H1 (cell line): ENCODE measurements at regions not wholly inside any gene's neighbourhood (a gene's known extent, or its start where the extent isn't known, plus 50 kb on each side); places are given as distances from the start of the nearest gene placed in this dataset.
"Not testable (repeated sequence)": the region's sequence is repeated elsewhere in the genome, so short reads cannot be mapped to it uniquely, and the experiment has no call there.

Experiments
- CTCF ChIA-PET: fragments of 300-600 bp; sonication (Branson Sonifier 250); formaldehyde crosslinking; loops from one replicate; lab custom pipeline; 2021; ENCODE audit not compliant: partially characterized antibody; lab: Charles Lee
- POLR2A ChIA-PET: fragments of 300-600 bp; sonication (Branson Sonifier 250); formaldehyde crosslinking; loops from one replicate; lab custom pipeline; 2021; ENCODE audit warnings: inconsistent platforms; ENCODE audit not compliant: partially characterized antibody; lab: Charles Lee
- DNase-seq, 2 experiments: peaks; one replicate each; pipeline versions ENCODE4 v3.0.0 to v3.0.0-alpha.2; 2010 to 2022; ENCODE audit warnings: low spot score in 2 of 2, low read depth in 1 of 2, mixed read lengths in 1 of 2
- FAIRE-seq: peaks from 2 replicates; lab custom pipeline; 2011; peaks lifted over from hg19 to GRCh38; lab: Jason Lieb, UNC
- H2AFZ ChIP-seq: 2 replicates; pipeline ENCODE4 v1.8.1; 2012; ENCODE audit warnings: low read length, inconsistent platforms
- H2AK5ac ChIP-seq: 2 replicates; pipeline ENCODE4 v1.6.1; 2013; ENCODE audit warnings: low read depth, low read length
- H2BK120ac ChIP-seq: replicated peaks from 2 replicates; pipeline ENCODE3; 2013; ENCODE audit warnings: low read depth, low read length, inconsistent platforms
- H2BK12ac ChIP-seq: 2 replicates; pipeline ENCODE4 v1.6.1; 2013; ENCODE audit warnings: low read depth, low read length
- H2BK15ac ChIP-seq: 2 replicates; pipeline ENCODE4 v1.6.1; 2013; ENCODE audit warnings: low read length
- H2BK20ac ChIP-seq: 2 replicates; pipeline ENCODE4 v1.6.1; 2013; ENCODE audit warnings: low read length
- H2BK5ac ChIP-seq: 2 replicates; pipeline ENCODE4 v1.6.1; 2013; ENCODE audit warnings: low read depth, low read length
- H3K14ac ChIP-seq: 2 replicates; pipeline ENCODE4 v1.6.1; 2013; ENCODE audit warnings: inconsistent platforms; ENCODE audit not compliant: insufficient read length
- H3K18ac ChIP-seq: 2 replicates; pipeline ENCODE4 v1.6.1; 2013; ENCODE audit warnings: low read length; ENCODE audit errors: extremely low read depth
- H3K23ac ChIP-seq: 2 replicates; pipeline ENCODE4 v1.6.1; 2013; ENCODE audit warnings: inconsistent platforms; ENCODE audit not compliant: insufficient read length
- H3K23me2 ChIP-seq: 2 replicates; pipeline ENCODE4 v1.6.1; 2013; ENCODE audit warnings: low read depth, low read length
- H3K27ac ChIP-seq: 2 replicates; pipeline ENCODE4 v1.6.1; 2011; ENCODE audit warnings: low read depth, low read length, inconsistent platforms
- H3K27me3 ChIP-seq, 4 experiments: replicated peaks in 1 of 4; 1 replicate in 1 of 4; 2 replicates in 3 of 4; pipeline versions ENCODE4 v1.6.1 to v1.8.1; 2011 to 2013; ENCODE audit warnings: low read length in 3 of 4, mild to moderate bottlenecking in 3 of 4, inconsistent platforms in 2 of 4, mixed read lengths in 2 of 4, moderate library complexity in 1 of 4; ENCODE audit not compliant: control insufficient read depth in 3 of 4, insufficient read depth in 3 of 4; ENCODE audit errors: extremely low read depth in 1 of 4
- H3K36me3 ChIP-seq, 4 experiments: 2 replicates each; pipeline versions ENCODE4 v1.6.1 to v1.8.1; 2011 to 2013; ENCODE audit warnings: mild to moderate bottlenecking in 4 of 4, low read length in 3 of 4, moderate library complexity in 2 of 4, control low read depth in 1 of 4, inconsistent platforms in 1 of 4; ENCODE audit not compliant: insufficient read depth in 4 of 4, control insufficient read depth in 2 of 4
- H3K4ac ChIP-seq: replicated peaks from 2 replicates; pipeline ENCODE3; 2013; ENCODE audit warnings: low read length, low read depth, mixed read lengths, inconsistent platforms; ENCODE audit not compliant: insufficient read length
- H3K4me1 ChIP-seq, 4 experiments: replicated peaks in 1 of 4; 1 replicate in 1 of 4; 2 replicates in 3 of 4; pipeline versions ENCODE4 v1.6.1 to v1.8.1; 2011 to 2013; ENCODE audit warnings: low read length in 3 of 4, inconsistent platforms in 2 of 4, mixed read lengths in 1 of 4; ENCODE audit not compliant: insufficient read depth in 4 of 4, control insufficient read depth in 3 of 4
- H3K4me2 ChIP-seq, 2 experiments: 2 replicates each; pipeline versions ENCODE4 v1.6.1 to v1.8.1; 2011 to 2013; ENCODE audit warnings: low read depth in 2 of 2, low read length in 2 of 2, control low read depth in 1 of 2, inconsistent platforms in 1 of 2, mild to moderate bottlenecking in 1 of 2; ENCODE audit not compliant: insufficient read depth in 1 of 2
- H3K4me3 ChIP-seq, 4 experiments: fragments of 200-600, 300-600 bp in 1 of 4; sonication (generic), shearing (Covaris generic), sonication (Bioruptor Twin) in 1 of 4; 2 replicates each; pipeline versions ENCODE4 v1.5.1 to v1.8.1; 2011 to 2016; ENCODE audit warnings: low read length in 4 of 4, low read depth in 3 of 4, control low read depth in 2 of 4, inconsistent platforms in 2 of 4, mild to moderate bottlenecking in 2 of 4, mixed read lengths in 1 of 4, moderate library complexity in 1 of 4; ENCODE audit not compliant: insufficient read depth in 2 of 4; ENCODE audit errors: extremely low read depth in 1 of 4
- H3K56ac ChIP-seq: replicated peaks from 2 replicates; pipeline ENCODE3; 2013; ENCODE audit warnings: low read depth, mild to moderate bottlenecking, mixed read lengths, low read length, inconsistent platforms; ENCODE audit not compliant: insufficient read length
- H3K79me1 ChIP-seq: 2 replicates; pipeline ENCODE4 v1.6.1; 2013; ENCODE audit warnings: low read depth, low read length, control low read depth
- H3K79me2 ChIP-seq, 2 experiments: 2 replicates each; pipeline versions ENCODE4 v1.6.1 to v1.8.1; 2012 to 2013; ENCODE audit warnings: low read length in 2 of 2, mild to moderate bottlenecking in 2 of 2, inconsistent platforms in 1 of 2; ENCODE audit not compliant: insufficient read depth in 2 of 2, control insufficient read depth in 1 of 2
- H3K9ac ChIP-seq, 4 experiments: replicated peaks in 1 of 4; 1 replicate in 1 of 4; 2 replicates in 3 of 4; pipeline versions ENCODE4 v1.6.1 to v1.8.1; 2011 to 2013; ENCODE audit warnings: low read depth in 3 of 4, low read length in 3 of 4, control low read depth in 2 of 4, mild to moderate bottlenecking in 2 of 4, moderate library complexity in 2 of 4, inconsistent platforms in 1 of 4; ENCODE audit errors: extremely low read depth in 1 of 4
- H3K9me3 ChIP-seq, 2 experiments: 2 replicates each; pipeline versions ENCODE4 v1.6.1 to v1.8.1; 2012 to 2013; ENCODE audit warnings: mild to moderate bottlenecking in 2 of 2, moderate library complexity in 2 of 2, control low read depth in 1 of 2, inconsistent platforms in 1 of 2, low read depth in 1 of 2, low read length in 1 of 2, mixed read lengths in 1 of 2; ENCODE audit not compliant: insufficient read depth in 2 of 2
- H4K20me1 ChIP-seq, 2 experiments: replicated peaks in 1 of 2; 2 replicates each; pipeline versions ENCODE3 to v1.8.1; 2011 to 2013; ENCODE audit warnings: inconsistent platforms in 2 of 2, low read length in 2 of 2, mild to moderate bottlenecking in 1 of 2; ENCODE audit not compliant: insufficient read depth in 2 of 2, control insufficient read depth in 1 of 2
- H4K5ac ChIP-seq: 2 replicates; pipeline ENCODE4 v1.6.1; 2013; ENCODE audit warnings: low read length, low read depth, mixed read lengths, inconsistent platforms; ENCODE audit not compliant: insufficient read length
- H4K8ac ChIP-seq: 2 replicates; pipeline ENCODE4 v1.8.0; 2013; ENCODE audit warnings: mild to moderate bottlenecking, moderate library complexity, low read length, inconsistent platforms; ENCODE audit not compliant: insufficient read depth; ENCODE audit errors: extremely low read depth
- H4K91ac ChIP-seq: replicated peaks from 2 replicates; pipeline ENCODE3; 2013; ENCODE audit warnings: low read length, mixed read lengths, inconsistent platforms; ENCODE audit not compliant: insufficient read length
- WGBS, 2 experiments: shearing (Covaris generic) in 1 of 2; methylation state at CpG; one replicate each; pipeline versions ENCODE4 v1.1.6 to v1.1.7; 2013 to 2015; ENCODE audit warnings: low lambda C conversion rate in 2 of 2, mixed read lengths in 2 of 2, inconsistent platforms in 1 of 2, low coverage in 1 of 2, missing lambda C conversion rate in 1 of 2; ENCODE audit not compliant: insufficient replicate concordance in 2 of 2, insufficient coverage in 1 of 2, insufficient read length in 1 of 2; ENCODE audit errors: extremely low coverage in 1 of 2, missing lambda C conversion rate in 1 of 2; 5-methylcytosine and 5-hydroxymethylcytosine counted together

- H3K79me2 ChIP-seq, H3K36me3 ChIP-seq, POLR2A ChIA-PET, H3K23ac ChIP-seq, H3K4me2 ChIP-seq, H3K27me3 ChIP-seq, H2BK120ac ChIP-seq, H3K4me3 ChIP-seq, H2BK15ac ChIP-seq, H3K18ac ChIP-seq, H4K8ac ChIP-seq, H2BK20ac ChIP-seq, H3K79me1 ChIP-seq, H2AFZ ChIP-seq, H4K91ac ChIP-seq, H4K5ac ChIP-seq, H3K56ac ChIP-seq, H3K9me3 ChIP-seq, H2AK5ac ChIP-seq, H2BK12ac ChIP-seq, H4K20me1 ChIP-seq, H3K23me2 ChIP-seq, H3K9ac ChIP-seq, H3K4ac ChIP-seq, H2BK5ac ChIP-seq, H3K27ac ChIP-seq, H3K4me1 ChIP-seq, CTCF ChIA-PET, FAIRE-seq, DNase-seq, H3K14ac ChIP-seq: not testable (repeated sequence)
- WGBS, 2 experiments: 87% methylated on average over 8 of the region's 9 CpGs; no CpG with 5 or more reads in 1 of the 2 experiments
Measured at GRCh38 chr16:21348815-21349214, 70.7 kb upstream of the CRYM start.

- H3K4me3 ChIP-seq, H2BK120ac ChIP-seq, H4K91ac ChIP-seq, DNase-seq, H4K8ac ChIP-seq, H2BK12ac ChIP-seq, H2AK5ac ChIP-seq, H3K36me3 ChIP-seq, H4K5ac ChIP-seq, H2BK15ac ChIP-seq, H3K79me2 ChIP-seq, FAIRE-seq, H3K23me2 ChIP-seq, H3K27ac ChIP-seq, H4K20me1 ChIP-seq, POLR2A ChIA-PET, H3K4me1 ChIP-seq, H3K18ac ChIP-seq, H3K9me3 ChIP-seq, H3K4me2 ChIP-seq, H3K14ac ChIP-seq, H2AFZ ChIP-seq, H3K56ac ChIP-seq, H2BK20ac ChIP-seq, H2BK5ac ChIP-seq, H3K23ac ChIP-seq, H3K27me3 ChIP-seq, H3K4ac ChIP-seq, H3K79me1 ChIP-seq, H3K9ac ChIP-seq: not testable (repeated sequence)
- CTCF ChIA-PET: interaction anchor here (0.9 kb wide), 1 partner anchor 74 kb away, joined by 3 read pairs; no protein-coding TSS in a partner anchor
- WGBS, 2 experiments: 88% methylated on average over 4 of the region's 11 CpGs; no CpG with 5 or more reads in 1 of the 2 experiments
Measured at GRCh38 chr16:21347538-21347937, 69.4 kb upstream of the CRYM start.
